ENCODE measurements at regions not wholly inside any gene's neighbourhood (a gene's known extent, or its start where the extent isn't known, plus 50 kb on each side); places are given as distances from the start of the nearest gene placed in this dataset.

- H3K4me3 Mint-ChIP-seq (ENCODE audit: unreplicated experiment): no peak overlapping the region
- H3K27me3 Mint-ChIP-seq (ENCODE audit: unreplicated experiment): no peaks in the 10 kb centered on the region
- H3K27ac Mint-ChIP-seq (ENCODE audit: unreplicated experiment): no peak overlapping the region
- H3K4me1 Mint-ChIP-seq (ENCODE audit: unreplicated experiment): peaks cover 4% of the 10 kb centered on the region
- H3K9me3 Mint-ChIP-seq (ENCODE audit: unreplicated experiment): no peaks in the 10 kb centered on the region
- no peak for DNase-seq (ENCODE audit: low spot score)
- no peak for TF ChIP-seq CTCF (IDR thresholded peaks at IDR 0.05; ENCODE audit: unreplicated experiment)
- no peaks in the 10 kb centered on the region for H3K36me3 Mint-ChIP-seq (ENCODE audit: low read depth, unreplicated experiment)
Measured at GRCh38 chr2:167400546-167400945, 512.3 kb downstream of the XIRP2 start.

GRCh38 chr2:167398873-167399272 is 510.6 kb downstream of the XIRP2 start:
- no peak for TF ChIP-seq CTCF (IDR thresholded peaks at IDR 0.05; ENCODE audit: unreplicated experiment)
- H3K27me3 Mint-ChIP-seq (ENCODE audit: unreplicated experiment): no peaks in the 10 kb centered on the region
- peaks cover 4% of the 10 kb centered on the region for H3K4me1 Mint-ChIP-seq (ENCODE audit: unreplicated experiment)
- no peak overlapping the region for H3K27ac Mint-ChIP-seq (ENCODE audit: unreplicated experiment)
- DNase-seq (ENCODE audit: low spot score): no peak
- no peaks in the 10 kb centered on the region for H3K36me3 Mint-ChIP-seq (ENCODE audit: low read depth, unreplicated experiment)
- no peaks in the 10 kb centered on the region for H3K9me3 Mint-ChIP-seq (ENCODE audit: unreplicated experiment)
- H3K4me3 Mint-ChIP-seq (ENCODE audit: unreplicated experiment): no peak overlapping the region

GRCh38 chr2:167388901-167389300 is 500.6 kb downstream of the XIRP2 start:
- no peak overlapping the region for H3K4me3 Mint-ChIP-seq (ENCODE audit: unreplicated experiment)
- DNase-seq (ENCODE audit: low spot score): no peak
- no peak for TF ChIP-seq CTCF (IDR thresholded peaks at IDR 0.05; ENCODE audit: unreplicated experiment)
- no peaks in the 10 kb centered on the region for H3K27me3 Mint-ChIP-seq (ENCODE audit: unreplicated experiment)
- H3K36me3 Mint-ChIP-seq (ENCODE audit: low read depth, unreplicated experiment): no peaks in the 10 kb centered on the region
- H3K4me1 Mint-ChIP-seq (ENCODE audit: unreplicated experiment): peaks cover 10% of the 10 kb centered on the region
- H3K9me3 Mint-ChIP-seq (ENCODE audit: unreplicated experiment): no peaks in the 10 kb centered on the region
- H3K27ac Mint-ChIP-seq (ENCODE audit: unreplicated experiment): no peak overlapping the region

GRCh38 chr2:167388497-167388896 is 500.2 kb downstream of the XIRP2 start:
- Mint-ChIP-seq H3K27ac (ENCODE audit: unreplicated experiment) (no peak overlapping the region), H3K4me3 (ENCODE audit: unreplicated experiment) (no peak overlapping the region), H3K9me3 (ENCODE audit: unreplicated experiment) (no peaks in the 10 kb centered on the region), H3K36me3 (ENCODE audit: low read depth, unreplicated experiment) (no peaks in the 10 kb centered on the region), H3K4me1 (ENCODE audit: unreplicated experiment) (peaks cover 10% of the 10 kb centered on the region), H3K27me3 (ENCODE audit: unreplicated experiment) (no peaks in the 10 kb centered on the region)
- DNase-seq (ENCODE audit: low spot score): no peak
- no peak for TF ChIP-seq CTCF (IDR thresholded peaks at IDR 0.05; ENCODE audit: unreplicated experiment)

GRCh38 chr2:167386694-167387093 is 498.4 kb downstream of the XIRP2 start:
- no peak overlapping the region for H3K27ac Mint-ChIP-seq (ENCODE audit: unreplicated experiment)

More at GRCh38 chr2:167386694-167387093, 498.4 kb downstream of the XIRP2 start:
- H3K4me1 Mint-ChIP-seq (ENCODE audit: unreplicated experiment): peaks cover 10% of the 10 kb centered on the region
- H3K36me3 Mint-ChIP-seq (ENCODE audit: low read depth, unreplicated experiment): no peaks in the 10 kb centered on the region
- H3K4me3 Mint-ChIP-seq (ENCODE audit: unreplicated experiment): no peak overlapping the region
- TF ChIP-seq CTCF (IDR thresholded peaks at IDR 0.05; ENCODE audit: unreplicated experiment): no peak
- DNase-seq (ENCODE audit: low spot score): no peak
- H3K27me3 Mint-ChIP-seq (ENCODE audit: unreplicated experiment): no peaks in the 10 kb centered on the region
- H3K9me3 Mint-ChIP-seq (ENCODE audit: unreplicated experiment): no peaks in the 10 kb centered on the region

Data from endothelial cell (in vitro differentiated cells).